HEK293 (cell line): ENCODE measurements at regions not wholly inside any gene's neighbourhood (a gene's known extent, or its start where the extent isn't known, plus 50 kb on each side); places are given as distances from the start of the nearest gene placed in this dataset.

Experiments used
- HOXA7 ChIP-seq: sonication (generic); formaldehyde crosslinking; IDR thresholded peaks from 2 replicates; pipeline ENCODE4 v1.8.1; 2022; ENCODE audit warnings: missing genetic modification reagents, borderline replicate concordance
- ZFHX2 ChIP-seq: fragments of 450-650 bp; formaldehyde crosslinking; conservative IDR thresholded peaks from 2 replicates; pipeline ENCODE4 v1.5.1; 2016; ENCODE audit warnings: missing biosample characterization, missing genetic modification characterization
- TF ChIP-seq, protein P1 (sequence below): fragments of 450-650 bp; formaldehyde crosslinking; IDR thresholded peaks from 2 replicates; pipeline ENCODE4 v1.5.1; 2016; ENCODE audit warnings: missing biosample characterization, missing genetic modification characterization

DNA sequence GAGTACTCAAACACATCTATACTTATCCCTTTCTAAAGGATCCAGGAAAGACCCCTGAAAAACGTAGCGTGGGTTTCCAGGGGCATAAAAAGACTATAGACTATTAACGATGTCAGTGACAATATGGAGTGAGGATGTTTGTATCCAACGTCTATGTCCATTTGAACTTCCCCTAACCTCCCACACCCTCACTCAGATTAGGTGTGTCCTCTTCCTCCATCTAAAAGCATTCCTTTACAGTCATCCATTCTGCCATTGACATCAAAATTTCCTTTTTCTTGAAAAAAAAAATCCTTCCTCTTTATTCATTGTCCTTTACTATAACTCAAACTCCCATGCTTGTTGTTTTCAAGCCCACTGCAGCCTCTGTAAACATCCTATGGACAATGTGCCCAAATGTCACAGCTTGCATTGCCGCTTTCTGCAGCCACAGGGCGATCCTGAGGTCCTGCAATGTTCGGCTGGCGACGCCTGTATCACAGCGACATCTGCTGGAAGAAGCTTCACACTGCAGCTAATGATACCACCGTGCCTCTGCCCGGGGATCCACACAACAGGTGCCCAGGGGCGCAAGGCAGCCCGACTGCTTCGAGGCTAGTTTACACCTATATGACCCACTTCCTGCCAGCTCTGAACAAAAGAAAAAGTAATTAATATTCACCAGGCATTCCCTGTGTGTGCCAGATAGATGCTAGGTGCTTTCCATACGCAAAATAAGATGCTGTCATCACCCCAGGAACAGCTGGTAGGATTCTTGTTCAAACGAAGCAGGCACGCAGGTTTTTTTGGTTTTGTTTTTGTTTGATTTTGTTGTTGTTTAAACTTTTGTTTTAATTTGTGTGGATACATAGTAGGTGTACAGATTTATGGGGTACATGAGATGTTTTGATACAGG is 267.9 kb upstream of the GHITM start:
- TF ChIP-seq, protein P1, sequence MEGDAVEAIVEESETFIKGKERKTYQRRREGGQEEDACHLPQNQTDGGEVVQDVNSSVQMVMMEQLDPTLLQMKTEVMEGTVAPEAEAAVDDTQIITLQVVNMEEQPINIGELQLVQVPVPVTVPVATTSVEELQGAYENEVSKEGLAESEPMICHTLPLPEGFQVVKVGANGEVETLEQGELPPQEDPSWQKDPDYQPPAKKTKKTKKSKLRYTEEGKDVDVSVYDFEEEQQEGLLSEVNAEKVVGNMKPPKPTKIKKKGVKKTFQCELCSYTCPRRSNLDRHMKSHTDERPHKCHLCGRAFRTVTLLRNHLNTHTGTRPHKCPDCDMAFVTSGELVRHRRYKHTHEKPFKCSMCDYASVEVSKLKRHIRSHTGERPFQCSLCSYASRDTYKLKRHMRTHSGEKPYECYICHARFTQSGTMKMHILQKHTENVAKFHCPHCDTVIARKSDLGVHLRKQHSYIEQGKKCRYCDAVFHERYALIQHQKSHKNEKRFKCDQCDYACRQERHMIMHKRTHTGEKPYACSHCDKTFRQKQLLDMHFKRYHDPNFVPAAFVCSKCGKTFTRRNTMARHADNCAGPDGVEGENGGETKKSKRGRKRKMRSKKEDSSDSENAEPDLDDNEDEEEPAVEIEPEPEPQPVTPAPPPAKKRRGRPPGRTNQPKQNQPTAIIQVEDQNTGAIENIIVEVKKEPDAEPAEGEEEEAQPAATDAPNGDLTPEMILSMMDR: peak; percentile 91
- TF ChIP-seq ZFHX2 (no peak), HOXA7 (CRISPR knock-in tag) (no peak)
